Non-pigmented ciliary epithelial cell (primary cell): ENCODE measurements at regions not wholly inside any gene's neighbourhood (a gene's known extent, or its start where the extent isn't known, plus 50 kb on each side); places are given as distances from the start of the nearest gene placed in this dataset.
A peak's percentile ranks its signal among the peaks of the same experiment; 100 is the strongest.

ENCODE experiments used
- DNase-seq: peaks from one replicate; pipeline ENCODE4 v3.0.0-alpha.2; 2010; ENCODE audit warnings: low read depth

DNA sequence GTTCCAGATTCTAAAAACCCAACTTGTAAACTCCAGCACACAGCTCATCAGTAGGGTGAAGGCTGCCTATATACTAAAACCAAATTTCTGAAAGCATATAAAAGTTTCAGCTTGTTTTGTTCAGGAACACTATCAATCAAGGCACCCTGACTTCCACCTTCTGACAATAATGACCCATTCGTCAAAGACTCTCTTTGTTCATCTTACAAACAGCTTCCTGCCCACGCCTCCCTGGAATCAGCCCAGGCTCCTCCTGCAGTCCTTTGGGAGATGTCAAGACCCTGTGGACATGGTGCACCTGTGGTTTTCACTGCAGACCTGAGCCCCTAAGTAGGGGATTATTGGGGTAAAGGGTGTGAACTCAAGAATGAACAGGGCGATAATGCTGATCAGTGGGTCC lies 178.9 kb upstream of the CAMK1G start:
- no peak for DNase-seq

- DNase-seq: no peak
Measured at GRCh38 chr1:209405183-209405814, 178.2 kb upstream of the CAMK1G start.

DNA sequence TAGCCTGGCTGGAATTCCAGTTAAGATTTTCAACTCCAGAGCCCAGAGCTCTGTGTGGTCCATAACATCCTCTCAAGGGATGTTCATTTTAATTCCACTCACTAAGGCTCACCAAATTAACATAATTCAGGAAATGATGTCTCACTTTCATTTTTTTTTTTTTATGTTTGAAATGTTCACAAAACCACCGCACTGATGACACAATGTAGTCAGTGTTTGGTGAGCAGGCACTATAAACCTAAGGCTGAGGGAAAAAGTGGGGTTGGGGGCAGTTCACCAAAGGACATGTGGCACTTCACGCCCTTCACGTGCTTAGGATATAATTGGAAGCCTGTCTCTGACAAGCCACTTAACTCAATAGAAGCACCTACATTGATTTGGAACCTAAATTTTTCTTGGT lies 177.3 kb upstream of the CAMK1G start:
- DNase-seq: no peak

- no peak for DNase-seq
Measured at GRCh38 chr1:209406595-209406994, 176.9 kb upstream of the CAMK1G start.

- peak; percentile 79 for DNase-seq
Measured at GRCh38 chr1:209409780-209410179, 173.7 kb upstream of the CAMK1G start.

DNA sequence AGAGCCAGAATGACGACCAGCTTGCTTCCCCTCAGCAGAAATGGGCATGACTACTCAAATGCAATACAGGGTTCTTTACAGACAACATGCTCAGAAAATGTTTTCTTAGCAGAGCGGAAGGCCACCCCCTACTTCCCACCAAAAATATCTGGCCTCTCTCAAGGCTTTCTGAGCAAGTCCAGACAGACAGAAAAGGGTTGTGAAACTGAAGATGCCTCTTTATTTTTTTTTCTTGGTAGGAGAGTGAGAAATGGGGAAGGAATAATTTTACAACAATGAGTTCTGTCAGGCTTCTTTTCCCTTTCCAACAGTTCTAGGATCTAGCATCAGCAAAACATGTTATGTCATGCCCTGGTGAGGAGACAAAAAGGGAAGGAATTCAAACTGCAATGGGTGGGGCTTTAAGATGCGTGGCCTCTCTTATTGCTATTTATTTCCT lies 172.0 kb upstream of the CAMK1G start:
- no peak for DNase-seq

DNA sequence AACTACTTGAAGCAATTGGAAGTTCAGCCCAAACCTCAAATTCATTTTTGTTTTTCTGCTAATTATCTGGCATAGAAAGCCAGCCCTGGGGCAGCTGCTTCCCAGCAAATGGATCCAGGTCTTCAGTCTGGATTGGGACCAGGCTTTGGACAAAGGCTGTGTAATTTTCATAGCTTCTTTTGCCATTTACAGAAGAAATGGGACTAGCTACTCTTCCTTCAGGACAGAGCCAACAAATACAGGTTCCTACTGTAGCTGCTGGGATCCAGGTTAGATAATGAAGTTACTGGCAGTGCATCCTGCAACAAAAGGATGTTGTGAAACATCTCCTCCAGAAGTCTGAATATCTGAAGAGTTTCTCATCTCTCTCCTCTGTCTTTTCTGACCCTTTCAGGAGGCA lies 171.5 kb upstream of the CAMK1G start:
- DNase-seq: no peak

- no peak for DNase-seq
Measured at GRCh38 chr1:209412566-209412965, 170.9 kb upstream of the CAMK1G start.

GRCh38 chr1:209413062-209413461 lies 170.5 kb upstream of the CAMK1G start:
- no peak for DNase-seq

GRCh38 chr1:209414803-209415329 lies 168.6 kb upstream of the CAMK1G start:
- no peak for DNase-seq

- DNase-seq: peak; percentile 67
Measured at GRCh38 chr1:209416039-209416438, 167.5 kb upstream of the CAMK1G start.

DNA sequence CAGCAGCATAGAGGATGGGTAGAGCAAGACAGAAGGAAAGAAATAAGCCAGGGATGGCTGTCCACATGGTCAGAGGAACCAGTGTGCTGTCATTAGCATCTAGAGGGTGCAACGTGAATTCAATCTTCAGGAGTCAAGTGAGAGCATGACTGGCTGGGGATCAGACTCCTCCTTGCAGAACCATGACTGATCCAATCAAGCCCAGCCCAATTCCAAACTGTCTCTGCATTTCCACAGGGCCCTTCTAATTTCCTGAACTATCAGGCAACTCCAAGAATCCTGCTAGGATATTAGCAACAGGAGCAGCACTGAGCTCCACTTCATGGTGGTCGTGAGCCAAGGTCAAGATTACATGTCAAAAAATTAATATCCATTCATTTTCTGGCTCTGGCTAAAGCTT lies 166.8 kb upstream of the CAMK1G start:
- DNase-seq: no peak

DNA sequence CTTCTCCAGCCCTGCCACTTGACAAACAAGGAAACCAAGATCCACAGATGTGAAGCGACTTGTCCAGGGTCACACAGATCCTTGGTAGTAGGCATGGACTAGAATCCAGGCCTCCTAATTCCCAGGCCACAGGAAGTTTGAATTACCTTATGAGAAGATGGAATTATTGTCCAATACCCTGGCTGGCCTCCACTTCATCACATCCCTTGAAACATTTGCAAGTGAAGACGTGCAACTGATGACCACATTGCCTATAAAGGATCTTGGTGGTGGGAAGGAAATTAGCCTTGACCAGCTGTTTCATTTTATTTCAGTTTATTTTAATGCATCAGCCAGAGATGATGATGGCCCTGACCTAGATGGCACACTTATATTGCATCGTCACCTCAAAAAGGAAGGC lies 165.8 kb upstream of the CAMK1G start:
- no peak for DNase-seq

- DNase-seq: no peak
Measured at GRCh38 chr1:209420276-209420675, 163.2 kb upstream of the CAMK1G start.

GRCh38 chr1:209421186-209421585 lies 162.3 kb upstream of the CAMK1G start:
- DNase-seq: no peak

DNA sequence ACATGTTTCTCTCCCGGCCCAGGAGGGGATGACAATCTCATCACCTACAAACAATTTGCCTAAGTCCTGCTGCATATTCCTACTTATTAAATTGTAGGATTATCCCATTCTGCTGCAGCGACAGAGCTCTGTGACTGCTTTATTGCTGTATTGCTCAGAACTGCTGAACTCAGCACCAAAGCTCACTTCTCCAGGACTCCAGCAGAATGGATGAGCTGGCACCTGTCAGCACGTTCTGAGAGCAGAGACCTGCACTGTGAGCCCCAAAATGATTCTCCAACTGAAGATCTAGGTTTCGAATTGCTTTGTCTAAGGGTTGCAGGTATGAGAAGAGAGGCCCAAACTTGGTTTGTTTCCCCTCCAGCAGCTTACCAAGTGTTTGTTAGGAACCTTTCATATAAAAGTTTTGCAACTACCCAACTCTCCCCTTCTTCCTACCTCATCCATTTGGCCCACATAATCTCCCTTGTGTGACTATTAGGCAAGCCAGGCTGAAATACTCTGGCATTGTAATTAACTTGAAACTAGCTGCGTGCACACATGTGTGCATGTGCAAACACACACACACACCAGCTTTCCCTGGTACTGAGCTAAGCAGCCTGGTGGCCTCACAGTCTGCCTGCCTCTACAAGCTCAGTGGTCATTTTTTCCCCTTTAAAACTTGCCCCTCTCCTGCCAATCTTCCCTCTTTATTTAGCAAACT lies 161.4 kb upstream of the CAMK1G start:
- DNase-seq: no peak

DNA sequence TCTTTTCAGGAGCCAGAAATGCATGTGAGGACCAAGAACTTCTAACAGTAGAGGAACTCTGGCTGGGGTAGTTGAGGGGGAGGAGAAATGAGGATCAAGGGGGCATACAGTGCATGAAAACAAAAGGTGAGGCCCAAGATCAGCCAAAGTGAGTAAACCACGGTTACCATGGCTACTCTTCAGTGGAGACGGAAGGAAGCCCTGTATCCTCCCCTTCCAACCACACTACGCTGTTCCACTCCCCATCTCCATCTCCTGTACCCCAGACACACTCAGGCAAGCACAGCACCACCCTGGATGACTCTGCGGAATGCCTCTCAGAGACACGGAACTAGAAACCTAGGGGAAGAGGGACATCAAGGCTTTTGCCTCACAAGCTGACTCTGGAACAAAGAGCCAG lies 157.6 kb upstream of the CAMK1G start:
- no peak for DNase-seq

- DNase-seq: no peak
Measured at GRCh38 chr1:209427277-209427676, 156.2 kb upstream of the CAMK1G start.

DNA sequence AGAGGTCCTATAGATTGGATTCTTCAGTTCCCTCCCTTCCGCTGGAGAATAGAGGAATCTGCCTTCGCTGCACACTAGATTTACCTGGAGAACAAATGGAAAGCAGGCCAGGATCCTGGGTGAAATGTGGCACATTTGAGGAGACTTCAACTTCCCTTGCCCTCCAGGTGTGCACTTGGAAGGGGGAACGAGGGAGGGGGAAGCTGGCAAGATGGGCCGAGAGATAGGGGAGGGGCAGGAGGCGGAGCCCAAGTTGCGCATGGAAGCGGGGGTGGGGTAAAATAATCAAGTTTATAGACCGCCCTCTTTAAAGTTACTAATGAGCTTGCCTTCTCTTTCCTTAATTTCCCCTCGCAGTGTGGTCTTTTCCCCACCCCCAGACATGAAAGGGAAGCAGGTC lies 155.7 kb upstream of the CAMK1G start:
- no peak for DNase-seq

DNA sequence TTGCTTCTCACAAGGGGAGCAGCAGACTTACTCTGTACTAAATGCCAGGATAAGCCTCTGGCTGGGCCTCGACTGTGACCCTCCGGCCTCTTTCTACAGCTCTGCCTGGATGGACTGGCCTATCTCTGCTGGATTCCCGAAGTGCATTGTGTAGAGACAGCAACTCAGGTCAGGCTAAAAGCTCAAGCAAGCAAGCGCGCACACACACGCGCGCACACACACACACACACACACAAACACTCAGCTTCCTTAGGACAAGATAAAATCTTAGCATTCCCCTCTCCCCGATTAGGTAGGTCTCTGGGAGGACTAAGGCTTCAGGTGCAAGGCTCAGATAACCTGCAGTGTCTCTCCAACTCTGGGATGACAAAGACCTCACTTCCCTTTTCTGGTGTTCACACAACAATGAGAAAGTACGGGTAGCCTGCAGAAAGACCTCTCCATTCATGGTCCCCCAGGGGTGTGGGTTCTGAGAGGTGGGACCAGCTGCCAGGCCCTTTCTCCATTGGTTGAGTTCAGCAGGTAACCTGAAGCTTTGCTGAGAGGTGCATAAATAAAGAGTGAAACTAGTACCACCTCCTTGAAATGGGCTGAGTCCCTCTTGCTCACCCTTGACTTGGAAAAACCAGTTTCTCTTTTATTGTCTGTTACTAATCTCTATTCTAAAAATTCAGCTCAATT lies 155.1 kb upstream of the CAMK1G start:
- DNase-seq: no peak

GRCh38 chr1:209429611-209430010 lies 153.9 kb upstream of the CAMK1G start:
- no peak for DNase-seq

DNA sequence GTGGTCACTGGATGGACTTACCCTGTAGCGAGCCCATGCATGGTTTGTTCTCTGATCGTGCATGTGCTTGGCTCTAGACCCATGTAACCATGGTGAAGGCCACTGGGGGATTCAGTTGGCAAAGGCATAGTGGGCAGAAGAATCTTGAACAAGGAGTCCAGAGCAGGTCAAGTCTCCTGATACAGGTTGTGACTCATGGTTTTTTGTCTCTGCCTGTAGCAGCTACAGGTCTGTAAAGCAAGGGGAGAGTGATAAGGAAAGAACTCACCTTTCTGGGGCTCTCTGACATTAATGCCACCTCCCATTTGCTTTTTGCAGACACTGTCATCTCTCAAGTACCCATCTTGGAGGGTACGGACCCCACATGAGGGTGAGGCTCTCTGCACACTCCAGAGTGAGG lies 153.4 kb upstream of the CAMK1G start:
- DNase-seq: no peak

DNA sequence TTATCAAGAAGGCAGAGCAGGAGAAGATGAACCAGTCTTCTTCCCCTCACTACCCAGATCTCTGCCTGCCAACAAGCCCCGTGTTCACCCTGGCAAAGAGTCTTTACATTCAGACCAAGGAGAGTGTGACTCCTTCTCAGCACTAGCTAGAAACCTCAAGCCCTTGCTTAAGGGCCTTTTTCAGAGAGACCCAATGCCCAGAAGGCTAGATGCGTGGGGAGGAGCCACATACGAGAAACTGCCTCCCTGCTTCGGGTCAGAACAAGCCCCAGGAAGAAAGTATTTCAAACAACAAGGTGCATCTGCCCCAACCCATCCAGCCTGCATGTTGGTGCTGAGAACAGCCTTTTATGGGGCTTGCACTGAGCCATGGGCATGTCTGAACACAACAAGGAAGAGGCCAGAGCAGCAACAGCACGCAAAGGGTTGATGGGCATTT lies 152.7 kb upstream of the CAMK1G start:
- DNase-seq: no peak
